H1 (cell line): ENCODE measurements at regions not wholly inside any gene's neighbourhood (a gene's known extent, or its start where the extent isn't known, plus 50 kb on each side); places are given as distances from the start of the nearest gene placed in this dataset.

Source experiments
- ASH2L ChIP-seq: fragments of 200-600, 300-600 bp; sonication (generic); IDR thresholded peaks from one replicate; pipeline ENCODE4 v1.7.1; 2017; ENCODE audit warnings: low read length
- CHD7 ChIP-seq: fragments of 300-600 bp; sonication (generic); IDR thresholded peaks from 2 replicates; pipeline ENCODE4 v1.7.1; 2012; ENCODE audit warnings: low read length, moderate library complexity, mild to moderate bottlenecking, inconsistent platforms; ENCODE audit not compliant: insufficient replicate concordance
- CTBP2 ChIP-seq: IDR thresholded peaks from 2 replicates; pipeline ENCODE4 v1.7.0; 2011; ENCODE audit warnings: borderline replicate concordance, mild to moderate bottlenecking, moderate library complexity, mixed read lengths, low read length; ENCODE audit not compliant: insufficient read depth, insufficient read length
- EZH2 ChIP-seq: fragments of 200-600 bp; sonication (generic); IDR thresholded peaks from 2 replicates; pipeline ENCODE4 v1.7.1; 2012; ENCODE audit warnings: low read depth, mild to moderate bottlenecking, moderate library complexity, low read length, inconsistent platforms; ENCODE audit not compliant: severe bottlenecking
- FOSL1 ChIP-seq: IDR thresholded peaks from 2 replicates; pipeline ENCODE4 v1.6.1; 2011; ENCODE audit warnings: mild to moderate bottlenecking, low read depth, low read length, moderate library complexity; ENCODE audit not compliant: insufficient read depth
- HDAC6 ChIP-seq: IDR thresholded peaks from one replicate; pipeline ENCODE4 v1.7.1; 2012; ENCODE audit warnings: low read depth, mild to moderate bottlenecking, inconsistent platforms, low read length, moderate library complexity
- SAP30 ChIP-seq: fragments of 300-600 bp; sonication (generic); IDR thresholded peaks from 2 replicates; pipeline ENCODE4 v1.7.1; 2012; ENCODE audit warnings: low read length, moderate library complexity, mild to moderate bottlenecking, inconsistent platforms; ENCODE audit not compliant: insufficient read depth, insufficient replicate concordance
- SIRT6 ChIP-seq: IDR thresholded peaks from one replicate; pipeline ENCODE4 v1.7.1; 2012; ENCODE audit warnings: low read length, inconsistent platforms
- SP4 ChIP-seq: IDR thresholded peaks from 2 replicates; pipeline ENCODE4 v1.6.1; 2012; ENCODE audit warnings: low read length, inconsistent platforms
- SRF ChIP-seq: IDR thresholded peaks from 2 replicates; pipeline ENCODE4 v1.6.1; 2011; ENCODE audit warnings: mild to moderate bottlenecking, low read depth, low read length, moderate library complexity

- TF ChIP-seq CHD7 (no peak), SP4 (no peak), SAP30 (no peak), SIRT6 (no peak), FOSL1 (no peak), SRF (no peak), CTBP2 (no peak), EZH2 (no peak), HDAC6 (no peak), ASH2L (no peak)
Observed at GRCh38 chr18:59760619-59761600, 63.7 kb upstream of the CCBE1 start (continued).
